Upper lobe of left lung (tissue), 6 donors: ENCODE measurements at regions not wholly inside any gene's neighbourhood (a gene's known extent, or its start where the extent isn't known, plus 50 kb on each side); places are given as distances from the start of the nearest gene placed in this dataset.

Experiments
- ATAC-seq, 2 donors: fragments of 200-7000 bp; cut with Tn5 transposase; one replicate each; pipeline ENCODE4 v1.9.1; 2022; ENCODE audit warnings: mild to moderate bottlenecking in 2 of 2, moderate library complexity in 2 of 2; ENCODE audit not compliant: low FRiP score in 2 of 2
- DNase-seq, 2 donors: peaks; one replicate each; pipeline ENCODE4 v3.0.0-alpha.2; 2019 to 2020
- H3K27ac ChIP-seq, 4 donors: fragments of 200-600 bp; sonication (generic); one replicate each; pipeline ENCODE4 v1.5.1; 2016 to 2019
- H3K27me3 ChIP-seq, 4 donors: fragments of 200-600 bp; sonication (generic); one replicate each; pipeline ENCODE4 v1.5.1; 2017 to 2019
- H3K36me3 ChIP-seq, 4 donors: fragments of 200-600 bp; sonication (generic); one replicate each; pipeline ENCODE4 v1.5.1; 2016 to 2019
- H3K4me1 ChIP-seq, 4 donors: fragments of 200-600 bp; sonication (generic); one replicate each; pipeline ENCODE4 v1.5.1; 2018 to 2019
- H3K4me3 ChIP-seq, 4 donors: fragments of 200-600 bp; sonication (generic); one replicate each; pipeline ENCODE4 v1.5.1; 2017 to 2019; ENCODE audit warnings: mild to moderate bottlenecking in 2 of 4, moderate library complexity in 1 of 4
- H3K9me3 ChIP-seq, 4 donors: fragments of 200-600 bp; sonication (generic); one replicate each; pipeline ENCODE4 v1.5.1; 2018 to 2019
- EP300 ChIP-seq, 4 donors: sonication (generic); formaldehyde crosslinking; IDR thresholded peaks; one replicate each; pipeline ENCODE4 v1.5.1; 2017; ENCODE audit warnings: antibody characterized with exemption in 4 of 4, control low read depth in 2 of 4
- POLR2A ChIP-seq, 4 donors: fragments of 450-650 bp; IDR thresholded peaks; one replicate each; pipeline ENCODE4 v1.5.1; 2016 to 2017; ENCODE audit warnings: antibody characterized with exemption in 4 of 4, mild to moderate bottlenecking in 2 of 4
- POLR2AphosphoS5 ChIP-seq, 2 donors: sonication (generic); formaldehyde crosslinking; IDR thresholded peaks; one replicate each; pipeline ENCODE4 v1.5.1; 2017; ENCODE audit warnings: antibody characterized with exemption in 2 of 2
- WGBS, 2 donors: methylation state at CpG; one replicate each; pipeline ENCODE4 v1.1.5; 2017 to 2018; 5-methylcytosine and 5-hydroxymethylcytosine counted together
- TF ChIP-seq, protein P1 (sequence below), 6 experiments: fragments of 450-650 bp in 4 of 6; fragments of 200-600 bp in 2 of 6; sonication (generic) in 2 of 6; IDR thresholded peaks; one replicate each; pipeline ENCODE4 v1.5.1; 2016 to 2019; ENCODE audit warnings: antibody characterized with exemption in 6 of 6
- donor health status: DM: no; HTN: no; CAD: no; lungs with moderate emphysema.
- donor health status: DM: no; HTN: yes; CAD: no; lungs with severe emphysema.

GRCh38 chr10:22853906-22854447 lies 73.9 kb upstream of the ARMC3 start:
- no peak overlapping the region for H3K27ac ChIP-seq
- 83 to 86% methylated on average over 5 of the region's 5 CpGs for WGBS, 2 donors
- ATAC-seq (no peak), DNase-seq (no peak)
- H3K4me1 ChIP-seq: peaks cover 12 to 18% (median 13%) of the 10 kb centered on the region in 4 donors
- H3K9me3 ChIP-seq: no peaks in the 10 kb centered on the region
- no peaks in the 10 kb centered on the region for H3K36me3 ChIP-seq
- TF ChIP-seq, protein P1, sequence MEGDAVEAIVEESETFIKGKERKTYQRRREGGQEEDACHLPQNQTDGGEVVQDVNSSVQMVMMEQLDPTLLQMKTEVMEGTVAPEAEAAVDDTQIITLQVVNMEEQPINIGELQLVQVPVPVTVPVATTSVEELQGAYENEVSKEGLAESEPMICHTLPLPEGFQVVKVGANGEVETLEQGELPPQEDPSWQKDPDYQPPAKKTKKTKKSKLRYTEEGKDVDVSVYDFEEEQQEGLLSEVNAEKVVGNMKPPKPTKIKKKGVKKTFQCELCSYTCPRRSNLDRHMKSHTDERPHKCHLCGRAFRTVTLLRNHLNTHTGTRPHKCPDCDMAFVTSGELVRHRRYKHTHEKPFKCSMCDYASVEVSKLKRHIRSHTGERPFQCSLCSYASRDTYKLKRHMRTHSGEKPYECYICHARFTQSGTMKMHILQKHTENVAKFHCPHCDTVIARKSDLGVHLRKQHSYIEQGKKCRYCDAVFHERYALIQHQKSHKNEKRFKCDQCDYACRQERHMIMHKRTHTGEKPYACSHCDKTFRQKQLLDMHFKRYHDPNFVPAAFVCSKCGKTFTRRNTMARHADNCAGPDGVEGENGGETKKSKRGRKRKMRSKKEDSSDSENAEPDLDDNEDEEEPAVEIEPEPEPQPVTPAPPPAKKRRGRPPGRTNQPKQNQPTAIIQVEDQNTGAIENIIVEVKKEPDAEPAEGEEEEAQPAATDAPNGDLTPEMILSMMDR (IDR thresholded peaks at IDR 0.05): no peak
- TF ChIP-seq EP300 (IDR thresholded peaks at IDR 0.05) (no peak), POLR2AphosphoS5 (IDR thresholded peaks at IDR 0.05) (no peak), POLR2A (IDR thresholded peaks at IDR 0.05) (no peak)
- no peaks in the 10 kb centered on the region for H3K27me3 ChIP-seq
- H3K4me3 ChIP-seq: no peak overlapping the region

- 80 to 85% methylated on average over 6 of the region's 6 CpGs for WGBS, 2 donors
- no peak for TF ChIP-seq EP300 (IDR thresholded peaks at IDR 0.05)
- TF ChIP-seq, protein P1 (IDR thresholded peaks at IDR 0.05): no peak
- TF ChIP-seq POLR2A (IDR thresholded peaks at IDR 0.05): no peak
- no peak for TF ChIP-seq POLR2AphosphoS5 (IDR thresholded peaks at IDR 0.05)
- H3K27ac ChIP-seq: no peak overlapping the region
- no peaks in the 10 kb centered on the region for H3K36me3 ChIP-seq
- no peak for DNase-seq
- no peaks in the 10 kb centered on the region for H3K9me3 ChIP-seq
- no peak for ATAC-seq
- H3K4me3 ChIP-seq: no peak overlapping the region
- peaks cover 12 to 20% (median 18%) of the 10 kb centered on the region in 4 donors for H3K4me1 ChIP-seq
- H3K27me3 ChIP-seq: no peaks in the 10 kb centered on the region
Observed at GRCh38 chr10:22852712-22853353, 75.0 kb upstream of the ARMC3 start.

GRCh38 chr10:22851865-22852239 lies 76.0 kb upstream of the ARMC3 start:
- ATAC-seq: no peak
- no peak for DNase-seq
- H3K4me1 ChIP-seq: peaks cover 12 to 20% (median 18%) of the 10 kb centered on the region in 4 donors
- 94 to 97% methylated on average over 5 of the region's 5 CpGs for WGBS, 2 donors
- no peaks in the 10 kb centered on the region for H3K9me3 ChIP-seq
- H3K36me3 ChIP-seq: no peaks in the 10 kb centered on the region
- no peak overlapping the region for H3K4me3 ChIP-seq
- H3K27me3 ChIP-seq: no peaks in the 10 kb centered on the region
- H3K27ac ChIP-seq: no peak overlapping the region
- TF ChIP-seq, protein P1 (IDR thresholded peaks at IDR 0.05): no peak
- TF ChIP-seq POLR2A (IDR thresholded peaks at IDR 0.05) (no peak), EP300 (IDR thresholded peaks at IDR 0.05) (no peak), POLR2AphosphoS5 (IDR thresholded peaks at IDR 0.05) (no peak)

DNA sequence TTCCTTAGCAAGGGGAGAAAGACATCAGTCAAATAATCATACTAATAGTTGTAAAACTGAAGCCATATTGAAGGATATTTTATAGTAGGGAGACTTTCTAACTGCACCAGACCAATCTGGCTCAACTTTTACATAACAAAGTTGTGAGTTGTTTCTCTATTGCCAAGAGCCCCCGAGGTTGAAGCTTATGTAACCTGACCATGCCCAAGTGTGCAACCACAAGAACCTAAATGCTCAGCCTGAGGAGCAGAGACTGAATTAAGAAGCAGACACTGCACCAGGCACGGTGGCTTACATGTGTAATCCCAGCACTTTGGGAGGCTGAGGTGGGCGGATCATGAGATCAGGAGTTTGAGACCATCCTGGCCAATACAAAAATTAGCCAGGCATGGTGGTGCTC lies 77.3 kb upstream of the ARMC3 start:
- no peaks in the 10 kb centered on the region for H3K36me3 ChIP-seq
- peaks cover 12 to 20% (median 18%) of the 10 kb centered on the region in 4 donors for H3K4me1 ChIP-seq
- no peaks in the 10 kb centered on the region for H3K9me3 ChIP-seq
- no peaks in the 10 kb centered on the region for H3K27me3 ChIP-seq
- no peak for DNase-seq
- TF ChIP-seq POLR2A (IDR thresholded peaks at IDR 0.05) (no peak), EP300 (IDR thresholded peaks at IDR 0.05) (no peak), POLR2AphosphoS5 (IDR thresholded peaks at IDR 0.05) (no peak)
- TF ChIP-seq, protein P1 (IDR thresholded peaks at IDR 0.05): no peak
- 80 to 82% methylated on average over 3 of the region's 3 CpGs for WGBS, 2 donors
- ATAC-seq: no peak
- H3K27ac ChIP-seq: peak overlapping the region in 1 of 4 donors; percentile 72
- H3K4me3 ChIP-seq: no peak overlapping the region
